SHP77 treated with DMSO at 0.1 percent for 48 hours (cell line): ENCODE measurements at regions not wholly inside any gene's neighbourhood (a gene's known extent, or its start where the extent isn't known, plus 50 kb on each side); places are given as distances from the start of the nearest gene placed in this dataset.

ENCODE experiments used
- DNase-seq: peaks from one replicate; lab custom pipeline; 2025; lab: John Stamatoyannopoulos, UW

GRCh38 chr9:82498541-82499317 lies 510.2 kb downstream of the SPATA31D1 start:
- no peak for DNase-seq

- DNase-seq, result no peak
These were observed 510.8 kb downstream of the SPATA31D1 start for GRCh38 chr9:82499337-82499736.

GRCh38 chr9:82504620-82505019 lies 516.0 kb downstream of the SPATA31D1 start:
- no peak for DNase-seq

GRCh38 chr9:82511626-82512025 lies 523.1 kb downstream of the SPATA31D1 start:
- no peak for DNase-seq

GRCh38 chr9:82512728-82513127 lies 524.2 kb downstream of the SPATA31D1 start:
- no peak for DNase-seq

- no peak for DNase-seq
These were observed 524.7 kb downstream of the SPATA31D1 start for GRCh38 chr9:82513242-82513751.

GRCh38 chr9:82513976-82514735 lies 525.6 kb downstream of the SPATA31D1 start:
- DNase-seq, result no peak

- DNase-seq, result no peak
These were observed 530.3 kb downstream of the SPATA31D1 start for GRCh38 chr9:82518868-82519267.

GRCh38 chr9:82519332-82519731 lies 530.8 kb downstream of the SPATA31D1 start:
- no peak for DNase-seq

GRCh38 chr9:82524407-82524806 lies 535.8 kb downstream of the SPATA31D1 start:
- no peak for DNase-seq

GRCh38 chr9:82526577-82526976 lies 536.4 kb downstream of the RASEF start:
- no peak for DNase-seq

GRCh38 chr9:82531795-82532194 lies 531.1 kb downstream of the RASEF start:
- no peak for DNase-seq

- DNase-seq, result no peak
These were observed 530.3 kb downstream of the RASEF start for GRCh38 chr9:82532504-82533180.

GRCh38 chr9:82535432-82535998 lies 527.4 kb downstream of the RASEF start:
- DNase-seq, result no peak

- DNase-seq, result no peak
These were observed 524.3 kb downstream of the RASEF start for GRCh38 chr9:82538634-82539033.

GRCh38 chr9:82539146-82539545 lies 523.8 kb downstream of the RASEF start:
- no peak for DNase-seq

- no peak for DNase-seq
These were observed 522.9 kb downstream of the RASEF start for GRCh38 chr9:82539856-82540579.

GRCh38 chr9:82543726-82544125 lies 519.2 kb downstream of the RASEF start:
- DNase-seq, result no peak

- DNase-seq, result no peak
These were observed 516.8 kb downstream of the RASEF start for GRCh38 chr9:82546136-82546535.

- no peak for DNase-seq
These were observed 514.9 kb downstream of the RASEF start for GRCh38 chr9:82547995-82548394.

- DNase-seq, result no peak
These were observed 513.6 kb downstream of the RASEF start for GRCh38 chr9:82549174-82549821.
